A673 (cell line): ENCODE measurements at regions not wholly inside any gene's neighbourhood (a gene's known extent, or its start where the extent isn't known, plus 50 kb on each side); places are given as distances from the start of the nearest gene placed in this dataset.
A peak's percentile ranks its signal among the peaks of the same experiment; 100 is the strongest.

Experiments
- BruUV-seq: library from RNA; stranded (reverse); fragments of 400-500 nt; replicated peaks from 2 replicates; lab custom pipeline; 2021; lab: Mats Ljungman, UMichigan
- CTCF ChIA-PET: fragments of 300-600 bp; sonication (Branson Sonifier 250); formaldehyde crosslinking; loops from one replicate; lab custom pipeline; 2022; ENCODE audit warnings: antibody characterized with exemption; lab: Charles Lee
- POLR2A ChIA-PET: fragments of 300-600 bp; sonication (Branson Sonifier 250); formaldehyde crosslinking; loops from one replicate; lab custom pipeline; 2022; ENCODE audit warnings: antibody characterized with exemption; ENCODE audit not compliant: low non-redundant PET; lab: Charles Lee
- DNase-seq: peaks from one replicate; pipeline ENCODE4 v3.0.0-alpha.2; 2015; ENCODE audit warnings: low spot score
- H3K27ac ChIP-seq: fragments of 200-600 bp; sonication (generic); 2 replicates; pipeline ENCODE4 v1.5.1; 2016; ENCODE audit warnings: mixed run types, low read depth, mild to moderate bottlenecking, mixed read lengths, antibody characterized with exemption, low read length; ENCODE audit not compliant: poor library complexity, severe bottlenecking
- H3K27me3 ChIP-seq: fragments of 200-600 bp; sonication (generic); replicated peaks from 2 replicates; pipeline ENCODE4 v1.6.1; 2017; ENCODE audit warnings: mixed run types, low read depth, mild to moderate bottlenecking, mixed read lengths, antibody characterized with exemption, low read length; ENCODE audit not compliant: insufficient read depth, poor library complexity
- H3K36me3 ChIP-seq: fragments of 200-600 bp; sonication (generic); 2 replicates; pipeline ENCODE4 v1.6.1; 2016; ENCODE audit warnings: mixed run types, mild to moderate bottlenecking, mixed read lengths, antibody characterized with exemption, low read length; ENCODE audit not compliant: insufficient read depth, poor library complexity, severe bottlenecking
- H3K4me1 ChIP-seq: fragments of 200-600 bp; sonication (generic); 2 replicates; pipeline ENCODE4 v1.6.1; 2017; ENCODE audit warnings: mixed run types, mild to moderate bottlenecking, mixed read lengths, antibody characterized with exemption, low read length; ENCODE audit not compliant: insufficient read depth, poor library complexity, severe bottlenecking
- H3K4me3 ChIP-seq: fragments of 200-600 bp; sonication (generic); 2 replicates; pipeline ENCODE4 v1.5.1; 2016; ENCODE audit warnings: low read depth, mixed run types, mild to moderate bottlenecking, mixed read lengths, low read length; ENCODE audit not compliant: poor library complexity, severe bottlenecking
- H3K9me3 ChIP-seq: fragments of 200-600 bp; sonication (generic); 2 replicates; pipeline ENCODE4 v1.6.1; 2016; ENCODE audit warnings: mixed run types, low read depth, mild to moderate bottlenecking, mixed read lengths, antibody characterized with exemption, low read length; ENCODE audit not compliant: poor library complexity, severe bottlenecking
- EZH2 ChIP-seq: fragments of 200-600 bp; sonication (generic); IDR thresholded peaks from 2 replicates; pipeline ENCODE4 v1.6.1; 2017; ENCODE audit warnings: borderline replicate concordance, low read depth, mild to moderate bottlenecking, mixed read lengths, antibody characterized with exemption, low read length; ENCODE audit not compliant: poor library complexity, severe bottlenecking
- intact Hi-C: fragments of 100-400 bp; cut with micrococcal nuclease; formaldehyde crosslinking; loops from one replicate; pipeline ENCODE4 v1.10.0; 2022; ENCODE audit not compliant: unreplicated experiment
- TF ChIP-seq, protein P1 (sequence below): fragments of 300-800, 200-600 bp; sonication (generic); conservative IDR thresholded peaks from 2 replicates; pipeline ENCODE4 v1.5.1; 2017; ENCODE audit warnings: low read depth, mild to moderate bottlenecking, antibody characterized with exemption, low read length, moderate library complexity, mixed read lengths

DNA sequence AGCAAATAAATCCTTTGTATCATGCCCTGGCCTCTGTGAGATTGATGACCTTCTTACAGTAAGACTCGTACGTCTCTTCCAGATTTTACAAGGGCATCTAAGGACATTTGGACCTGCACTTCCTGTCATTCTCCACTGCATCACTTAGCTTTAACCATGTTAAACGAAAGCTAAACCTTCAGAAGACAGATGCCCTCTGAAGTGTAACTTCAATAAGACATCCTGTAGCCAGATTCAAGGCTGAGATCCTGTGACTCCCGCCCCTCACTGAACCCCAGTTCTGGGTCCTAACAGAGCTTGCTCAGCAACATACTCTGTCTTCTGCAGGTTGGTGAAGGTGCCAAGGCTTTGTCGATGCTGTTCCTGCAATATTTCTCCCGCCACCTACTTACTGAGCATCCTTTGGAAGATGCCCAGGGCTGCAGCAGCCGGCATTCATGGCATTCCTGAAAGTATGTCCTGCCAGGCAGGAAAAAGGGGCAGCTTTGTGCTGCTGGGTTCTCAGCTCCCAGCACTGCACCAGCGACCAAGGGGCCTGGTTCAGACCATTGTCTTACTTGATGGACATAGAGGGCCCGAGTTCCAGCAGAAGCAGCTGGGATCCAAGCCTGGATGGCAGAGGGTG lies 131.1 kb downstream of the AXIN2 start:
- Histone ChIP-seq H3K27me3 (no peaks in the 10 kb centered on the region), H3K36me3 (no peaks in the 10 kb centered on the region), H3K4me1 (no peaks in the 10 kb centered on the region), H3K27ac (no peak overlapping the region), H3K4me3 (no peak overlapping the region), H3K9me3 (no peaks in the 10 kb centered on the region)
- intact Hi-C loops: no loop called here
- BruUV-seq: no TSS peak
- TF ChIP-seq, protein P1, sequence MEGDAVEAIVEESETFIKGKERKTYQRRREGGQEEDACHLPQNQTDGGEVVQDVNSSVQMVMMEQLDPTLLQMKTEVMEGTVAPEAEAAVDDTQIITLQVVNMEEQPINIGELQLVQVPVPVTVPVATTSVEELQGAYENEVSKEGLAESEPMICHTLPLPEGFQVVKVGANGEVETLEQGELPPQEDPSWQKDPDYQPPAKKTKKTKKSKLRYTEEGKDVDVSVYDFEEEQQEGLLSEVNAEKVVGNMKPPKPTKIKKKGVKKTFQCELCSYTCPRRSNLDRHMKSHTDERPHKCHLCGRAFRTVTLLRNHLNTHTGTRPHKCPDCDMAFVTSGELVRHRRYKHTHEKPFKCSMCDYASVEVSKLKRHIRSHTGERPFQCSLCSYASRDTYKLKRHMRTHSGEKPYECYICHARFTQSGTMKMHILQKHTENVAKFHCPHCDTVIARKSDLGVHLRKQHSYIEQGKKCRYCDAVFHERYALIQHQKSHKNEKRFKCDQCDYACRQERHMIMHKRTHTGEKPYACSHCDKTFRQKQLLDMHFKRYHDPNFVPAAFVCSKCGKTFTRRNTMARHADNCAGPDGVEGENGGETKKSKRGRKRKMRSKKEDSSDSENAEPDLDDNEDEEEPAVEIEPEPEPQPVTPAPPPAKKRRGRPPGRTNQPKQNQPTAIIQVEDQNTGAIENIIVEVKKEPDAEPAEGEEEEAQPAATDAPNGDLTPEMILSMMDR: no peak
- no peak for TF ChIP-seq EZH2
- no peak for DNase-seq
- CTCF ChIA-PET: no interaction called here
- POLR2A ChIA-PET: no interaction called here

DNA sequence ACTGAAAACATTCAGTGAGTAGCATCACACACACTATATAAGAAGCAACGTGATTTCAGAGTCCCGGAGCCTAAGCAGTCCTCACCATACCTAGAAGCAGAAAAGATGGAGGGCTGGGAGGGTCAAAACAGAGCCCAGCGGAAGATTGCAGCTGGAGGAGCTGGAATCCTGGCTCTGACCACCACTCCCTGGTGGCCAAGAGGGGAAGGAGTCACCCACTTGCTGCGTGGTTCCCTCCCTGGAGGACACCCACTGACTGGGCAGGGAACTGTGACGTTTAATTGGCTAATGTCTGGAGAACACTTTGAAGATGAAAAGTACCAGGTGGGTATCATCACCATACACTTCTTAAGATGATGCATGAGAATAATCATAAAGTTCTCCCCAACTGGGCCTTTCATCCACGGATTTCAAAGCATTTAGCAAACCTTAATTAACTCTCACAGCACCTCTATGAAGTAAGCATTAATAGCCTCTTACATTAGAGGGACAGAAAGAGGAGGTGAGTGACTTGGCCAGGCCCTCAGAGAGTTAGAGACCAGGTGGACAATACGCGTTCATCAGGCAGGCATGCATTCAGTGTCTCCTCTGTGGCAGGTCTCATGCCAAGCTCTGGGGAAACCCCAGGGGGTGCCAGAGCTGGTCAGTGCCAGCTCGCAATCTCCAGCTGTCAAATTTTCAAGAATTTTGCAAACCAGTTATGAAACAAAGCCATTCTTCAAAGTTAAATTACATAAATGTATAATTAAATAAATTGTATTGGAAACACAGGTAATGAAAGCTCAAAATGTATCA lies 137.9 kb downstream of the AXIN2 start:
- Histone ChIP-seq H3K36me3 (no peaks in the 10 kb centered on the region), H3K27ac (no peak overlapping the region), H3K4me3 (no peak overlapping the region), H3K4me1 (no peaks in the 10 kb centered on the region), H3K27me3 (no peaks in the 10 kb centered on the region), H3K9me3 (no peaks in the 10 kb centered on the region)
- BruUV-seq: no TSS peak
- intact Hi-C loops: no loop called here
- ChIA-PET CTCF (no interaction called here), POLR2A (no interaction called here)
- no peak for DNase-seq
- TF ChIP-seq, protein P1: no peak
- no peak for TF ChIP-seq EZH2

DNA sequence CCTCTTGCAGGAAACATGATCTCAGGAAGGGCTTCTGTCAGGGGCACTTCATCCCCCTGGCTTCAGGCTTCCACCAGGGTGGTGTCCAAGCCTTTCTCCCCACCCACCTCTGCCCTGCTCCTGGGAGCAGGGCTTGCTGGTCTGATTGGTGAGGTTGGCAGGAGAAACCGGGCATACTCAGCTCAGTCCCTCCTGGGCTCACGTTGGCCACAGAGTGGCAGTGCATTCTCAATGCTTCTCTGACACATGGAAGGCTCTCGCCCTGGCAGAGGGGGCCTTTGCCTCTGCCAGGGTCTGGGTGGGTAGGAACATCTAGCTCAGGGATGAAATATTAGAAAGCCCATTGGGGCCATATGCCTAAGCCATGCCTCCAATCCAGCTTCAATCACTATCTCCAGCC lies 142.8 kb downstream of the AXIN2 start:
- Histone ChIP-seq H3K36me3 (no peaks in the 10 kb centered on the region), H3K4me3 (no peak overlapping the region), H3K9me3 (no peaks in the 10 kb centered on the region), H3K27ac (no peak overlapping the region), H3K4me1 (no peaks in the 10 kb centered on the region), H3K27me3 (no peaks in the 10 kb centered on the region)
- intact Hi-C loops: no loop called here
- CTCF ChIA-PET: no interaction called here
- POLR2A ChIA-PET: no interaction called here
- no peak for DNase-seq
- TF ChIP-seq, protein P1: peak; percentile 38; the same call in 1 of the 2 replicates
- TF ChIP-seq EZH2: no peak
- no TSS peak for BruUV-seq
